Stimulated activated CD8-positive, alpha-beta memory T cell treated with anti-CD3 and anti-CD28 coated beads, Interleukin-15, amount 100 ng/mL, for 48 hours (primary cell): ENCODE measurements at regions not wholly inside any gene's neighbourhood (a gene's known extent, or its start where the extent isn't known, plus 50 kb on each side); places are given as distances from the start of the nearest gene placed in this dataset.

Experiments used
- DNase-seq, 2 donors: peaks; one replicate each; pipeline ENCODE4 v3.0.0-alpha.2; 2020; ENCODE audit warnings: low read depth in 2 of 2

GRCh38 chr2:144159240-144159639 is 360.7 kb downstream of the ZEB2 start:
- no peak for DNase-seq

DNA sequence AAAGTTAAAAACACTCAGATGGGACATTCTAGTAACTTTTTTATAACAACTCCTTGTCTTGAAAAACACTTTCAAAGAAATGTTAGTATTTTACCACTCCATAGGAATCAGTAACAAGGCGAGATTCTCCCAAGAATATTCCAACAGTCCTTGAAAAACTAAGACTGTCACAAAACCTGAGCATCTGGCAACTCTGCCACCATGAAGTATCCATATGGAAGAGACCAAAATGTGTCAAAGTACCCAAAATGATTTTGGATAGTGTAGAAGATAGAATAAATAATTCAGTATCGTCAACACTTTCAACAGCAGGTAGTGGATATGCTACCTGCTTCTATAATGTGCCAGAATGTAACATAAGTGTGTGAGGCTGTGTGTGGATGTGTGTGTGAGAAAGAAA is 361.8 kb downstream of the ZEB2 start:
- DNase-seq: no peak

DNA sequence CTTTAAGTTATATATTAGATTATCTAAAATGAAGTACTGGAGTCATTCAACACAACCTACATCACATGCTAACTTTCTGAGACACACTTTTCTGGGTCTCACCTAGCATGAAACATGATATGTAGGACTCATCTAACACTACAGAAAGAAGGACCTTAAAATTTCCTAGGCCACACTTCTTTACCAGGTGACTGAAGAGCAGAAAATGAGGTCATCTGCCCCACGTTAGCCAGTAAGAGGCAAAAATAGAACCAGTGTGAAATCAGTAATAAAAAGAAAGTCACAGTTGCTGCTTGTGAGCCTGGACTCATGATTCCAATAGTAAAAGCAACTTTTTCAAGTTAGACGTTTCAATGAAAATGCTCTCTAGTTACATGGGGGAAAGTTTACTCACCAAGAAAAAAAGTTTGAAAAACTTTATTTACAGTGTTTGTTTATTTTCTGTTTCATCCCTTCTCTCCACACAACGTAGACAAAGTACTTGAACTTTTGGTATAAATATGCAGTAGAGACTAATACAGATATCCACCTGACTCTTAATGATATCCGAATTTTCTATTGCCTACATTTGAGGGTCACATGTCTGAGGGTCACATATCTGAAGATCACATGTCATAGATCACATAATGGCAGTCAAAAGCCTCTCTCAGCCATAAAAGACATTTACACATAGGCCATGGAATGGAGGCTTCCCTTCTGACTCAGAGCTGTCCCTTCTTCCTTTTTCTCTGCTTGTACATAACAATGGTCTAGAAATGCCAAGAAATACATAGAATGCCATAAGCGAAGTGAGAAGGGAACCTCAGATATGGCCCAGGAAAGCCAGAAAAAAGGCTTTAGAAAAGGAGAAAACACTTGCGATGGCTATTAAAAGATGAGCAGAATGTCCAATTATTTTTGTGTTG is 362.9 kb downstream of the ZEB2 start:
- DNase-seq: no peak

GRCh38 chr2:144154205-144154604 is 365.7 kb downstream of the ZEB2 start:
- no peak for DNase-seq

DNA sequence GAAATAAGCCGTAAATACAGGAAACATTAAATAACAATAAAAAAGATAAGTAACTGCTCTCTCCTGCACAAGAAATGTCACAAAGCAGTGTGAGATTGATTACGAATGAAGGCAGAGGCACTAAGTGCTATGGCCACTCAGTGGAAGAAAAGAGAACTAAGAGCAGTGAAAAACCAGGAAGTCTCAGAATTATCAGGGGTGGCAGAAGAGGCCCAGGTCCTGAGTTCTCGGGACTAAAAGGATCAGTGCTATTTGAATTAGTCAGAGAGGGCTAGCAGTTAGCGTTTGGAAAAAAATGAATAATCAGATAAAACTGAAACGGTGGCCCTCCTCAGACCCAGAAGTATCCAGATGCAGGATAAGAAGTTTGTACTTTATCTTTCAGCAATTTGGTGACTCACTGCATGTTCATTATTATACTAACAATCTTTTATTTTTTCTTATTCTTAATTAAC is 367.1 kb downstream of the ZEB2 start:
- DNase-seq: no peak

GRCh38 chr2:144151851-144152250 is 368.1 kb downstream of the ZEB2 start:
- no peak for DNase-seq

- no peak for DNase-seq
Observed at GRCh38 chr2:144151405-144151804, 368.5 kb downstream of the ZEB2 start.

DNA sequence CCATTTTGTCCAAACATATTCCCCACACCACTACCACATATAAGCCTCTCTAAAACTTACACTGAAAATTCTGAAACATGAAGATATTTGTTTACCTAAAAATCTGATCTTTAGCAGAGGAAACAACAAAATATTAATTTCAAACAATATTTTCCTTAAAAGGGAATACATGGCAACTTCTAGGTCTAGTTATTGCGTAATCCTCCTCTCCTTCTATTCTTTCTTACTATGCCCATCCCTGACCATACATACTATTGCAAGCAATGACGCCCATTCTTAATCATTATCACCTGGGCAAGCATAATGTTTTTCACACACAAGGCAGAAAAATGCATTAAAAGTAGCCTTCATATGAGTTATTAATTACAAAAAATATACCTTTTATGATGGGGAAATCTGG is 372.6 kb downstream of the ZEB2 start:
- no peak for DNase-seq

DNA sequence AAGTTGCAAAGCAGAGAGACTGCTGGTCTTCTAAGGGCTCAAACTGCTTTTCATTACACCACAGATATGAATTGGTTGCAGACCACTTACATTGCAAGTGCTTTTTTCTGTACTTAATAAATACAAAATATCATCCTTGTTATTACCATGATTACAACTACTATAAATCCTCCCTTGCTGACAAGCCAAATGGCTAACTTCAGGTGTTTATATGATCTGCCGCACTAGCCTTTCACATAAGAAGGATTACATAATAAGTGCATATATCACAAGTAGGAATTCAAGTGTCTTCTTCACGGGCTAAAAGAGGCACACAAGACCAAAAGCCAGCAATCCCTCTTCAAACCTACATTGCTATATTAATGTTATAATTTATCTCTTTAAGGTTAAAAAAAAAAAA is 373.0 kb downstream of the ZEB2 start:
- DNase-seq: no peak

DNA sequence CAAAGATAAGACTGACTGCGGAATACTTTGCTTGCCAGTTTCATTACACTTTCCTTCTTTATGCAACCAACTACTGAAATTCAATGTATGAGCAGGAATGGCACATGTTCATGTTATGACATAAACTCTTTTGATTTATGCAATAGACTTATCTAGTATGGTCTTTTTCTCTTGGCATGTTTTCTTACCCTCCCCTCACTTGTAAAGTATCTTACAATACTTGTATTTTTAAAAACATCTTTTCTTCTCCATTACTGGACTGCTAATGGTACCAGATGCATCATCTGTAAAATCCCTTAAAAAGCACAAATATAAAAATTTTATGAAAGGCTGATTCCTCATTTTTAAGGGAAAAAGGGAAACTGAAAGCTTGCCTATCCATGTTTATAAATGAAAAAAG is 373.8 kb downstream of the ZEB2 start:
- DNase-seq: no peak

DNA sequence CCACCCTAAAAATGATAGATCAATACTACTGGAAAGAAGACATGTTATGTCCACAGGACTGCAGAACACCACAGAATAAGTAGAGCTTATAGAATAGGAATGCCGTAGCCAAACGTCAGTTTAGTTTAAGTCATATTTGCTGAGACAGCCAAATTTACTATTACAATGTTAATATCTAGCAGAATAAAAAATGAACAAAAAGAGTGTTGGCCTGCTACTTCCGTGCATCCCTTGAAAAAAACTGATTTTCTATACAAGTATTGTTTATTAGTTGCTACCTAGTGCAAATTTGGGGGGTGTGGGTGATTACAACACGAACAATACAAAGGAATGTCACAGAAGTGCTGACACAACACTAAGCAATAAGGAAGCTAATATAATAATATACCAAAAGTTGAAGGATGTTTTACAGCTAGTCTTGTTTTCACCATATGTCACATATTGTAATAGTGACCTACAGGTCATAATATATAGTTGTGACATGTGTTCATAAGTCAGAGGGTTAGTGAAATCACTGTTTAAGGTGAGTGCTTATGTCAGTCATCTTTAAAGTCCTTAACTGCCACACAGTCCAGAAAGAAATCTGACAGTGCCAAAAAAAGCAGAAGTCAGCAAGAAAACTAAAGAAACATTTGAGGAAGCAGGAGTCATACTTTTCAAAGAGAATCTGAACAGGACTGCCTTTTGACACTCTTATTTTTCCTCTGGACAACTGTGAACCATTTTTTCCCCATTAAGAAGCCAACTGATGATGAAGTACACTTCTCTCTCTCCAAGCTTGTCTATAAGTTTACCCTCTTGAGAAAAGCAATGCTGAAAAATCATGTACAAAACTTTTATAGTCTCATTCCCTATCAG is 376.4 kb downstream of the ZEB2 start:
- no peak for DNase-seq

GRCh38 chr2:144140891-144141290 is 379.0 kb downstream of the ZEB2 start:
- DNase-seq: no peak

GRCh38 chr2:144137705-144138428 is 382.1 kb downstream of the ZEB2 start:
- DNase-seq: no peak

DNA sequence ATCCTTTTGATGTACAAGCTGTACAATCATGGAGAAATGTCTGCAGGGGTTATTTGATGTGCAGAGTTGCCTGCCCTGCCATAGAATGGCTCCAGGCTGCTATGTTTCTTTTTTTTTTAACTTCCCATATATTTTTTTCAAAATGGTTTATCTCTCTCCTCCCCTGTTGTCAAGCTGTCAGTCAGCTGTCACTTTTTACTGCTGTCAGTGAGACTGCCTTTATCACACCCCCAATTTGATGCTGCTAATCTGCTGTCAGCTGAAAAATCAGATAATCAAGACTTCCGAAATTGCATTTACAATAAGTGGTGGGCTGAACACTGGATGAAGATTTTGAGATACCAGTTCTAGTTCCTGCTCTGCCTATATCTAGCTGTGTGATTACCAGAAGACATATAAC is 382.6 kb downstream of the ZEB2 start:
- DNase-seq: no peak

- no peak for DNase-seq
Observed at GRCh38 chr2:144136297-144137010, 383.5 kb downstream of the ZEB2 start.

DNA sequence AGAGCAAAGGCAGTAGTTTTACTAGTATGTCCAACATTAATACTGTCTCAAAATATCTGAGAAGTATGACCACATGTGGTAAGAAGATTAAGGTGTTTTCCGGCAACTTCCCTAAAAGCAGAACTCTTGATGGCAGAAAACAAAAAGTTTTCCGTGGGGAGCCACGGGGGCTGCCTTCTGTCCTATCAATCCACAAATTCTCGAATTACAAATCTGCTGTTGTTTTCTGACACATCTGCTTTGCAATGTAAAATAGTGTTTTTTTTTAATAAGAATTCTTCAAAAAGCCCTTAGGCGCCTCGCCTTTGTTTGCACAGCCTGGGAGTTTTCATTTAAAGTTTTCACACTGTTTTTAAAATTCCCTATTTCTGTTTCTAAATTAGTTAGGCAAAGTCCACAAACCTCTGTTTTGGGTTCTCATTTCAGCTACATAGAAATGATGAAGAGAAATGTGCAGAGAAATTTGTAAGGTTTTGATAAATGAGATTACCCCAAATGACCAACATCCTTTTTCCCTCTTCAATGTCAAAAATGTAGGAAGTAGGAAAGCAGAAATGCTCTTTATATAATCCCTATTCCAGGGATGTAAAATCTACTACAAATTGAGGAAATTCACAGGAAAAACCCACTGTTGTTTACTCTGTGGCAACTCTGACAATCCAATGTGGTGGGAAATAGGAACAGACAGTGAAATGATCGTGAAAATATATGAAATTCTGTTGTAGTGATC is 385.8 kb downstream of the ZEB2 start:
- no peak for DNase-seq

DNA sequence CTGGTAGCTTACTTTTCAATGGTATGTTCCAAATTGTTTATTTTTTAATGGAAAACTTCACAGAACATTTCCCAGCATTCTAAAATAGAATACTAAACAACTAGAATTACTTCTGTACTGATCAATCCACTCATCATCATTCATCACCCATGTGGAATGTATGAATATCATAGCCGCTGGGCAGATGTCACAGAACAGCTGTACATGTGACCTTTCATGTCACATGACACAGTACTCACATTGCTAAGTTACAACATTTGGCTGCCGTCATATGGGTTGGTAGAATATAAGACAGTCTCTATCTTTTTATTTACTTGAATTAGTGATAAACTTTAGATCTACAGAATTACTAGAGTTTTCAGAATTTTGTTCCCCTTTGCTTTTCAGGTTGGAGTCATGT is 387.6 kb downstream of the ZEB2 start:
- no peak for DNase-seq

- DNase-seq: no peak
Observed at GRCh38 chr2:144131042-144131441, 388.9 kb downstream of the ZEB2 start.

DNA sequence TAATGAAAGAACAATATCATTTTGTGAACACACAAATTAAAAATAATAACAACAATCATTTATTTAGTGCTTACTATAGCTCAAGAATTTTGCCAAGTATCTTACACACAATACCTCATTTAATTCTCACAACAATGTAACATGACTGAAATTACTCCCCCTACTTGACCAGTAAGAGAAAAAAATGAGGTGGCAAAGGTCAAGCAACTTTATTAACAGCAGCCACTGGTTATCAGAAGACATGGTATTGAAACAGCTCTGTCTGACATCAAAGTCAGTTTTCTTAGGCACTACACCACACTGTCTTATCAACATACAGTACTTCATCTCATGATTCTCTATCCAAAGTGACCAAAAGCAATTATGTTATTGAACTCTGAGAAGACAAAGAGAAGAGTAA is 389.4 kb downstream of the ZEB2 start:
- DNase-seq: no peak

DNA sequence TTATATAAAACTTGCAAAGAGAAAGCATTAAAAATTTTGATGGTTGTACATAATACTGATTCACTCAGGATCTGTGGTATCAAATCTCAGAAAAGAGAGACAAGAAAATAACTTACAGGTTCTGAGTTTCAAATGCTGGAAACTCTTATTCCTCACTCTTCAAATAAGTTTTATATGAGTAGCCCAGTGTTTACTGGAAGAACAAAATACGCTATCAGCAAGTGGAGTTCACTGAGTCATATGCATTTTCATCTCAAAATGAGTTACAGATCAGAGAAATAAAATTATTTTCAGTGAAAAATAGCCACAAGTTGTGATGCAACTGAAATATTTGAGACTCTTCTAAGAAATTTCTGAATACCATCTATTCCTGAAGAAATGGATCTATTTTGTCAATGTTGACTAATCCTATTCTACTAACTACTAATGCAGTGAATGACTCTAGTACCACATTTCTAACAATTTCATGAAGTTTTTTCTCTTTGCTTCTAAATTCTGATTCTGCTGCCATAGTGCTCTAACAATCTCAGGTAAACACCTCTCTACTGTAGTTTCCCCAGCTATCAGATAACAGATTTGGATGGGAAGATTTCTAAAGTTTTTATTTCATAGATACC is 391.7 kb downstream of the ZEB2 start:
- DNase-seq: no peak
